Transverse colon (tissue), 4 donors: ENCODE measurements at regions not wholly inside any gene's neighbourhood (a gene's known extent, or its start where the extent isn't known, plus 50 kb on each side); places are given as distances from the start of the nearest gene placed in this dataset.

Experiments
- CTCF ChIP-seq, 5 experiments: fragments of 200-600 bp in 3 of 5; fragments of 450-650 bp in 2 of 5; sonication (generic) in 3 of 5; IDR thresholded peaks; 1 replicate in 2 of 5; 2 replicates in 3 of 5; pipeline ENCODE4 v1.5.1; 2016 to 2017; ENCODE audit warnings: antibody characterized with exemption in 5 of 5, inconsistent platforms in 3 of 5, mild to moderate bottlenecking in 2 of 5, moderate library complexity in 1 of 5
- EP300 ChIP-seq: sonication (generic); formaldehyde crosslinking; IDR thresholded peaks from one replicate; pipeline ENCODE4 v1.6.1; 2017; ENCODE audit warnings: antibody characterized with exemption, low read depth
- POLR2A ChIP-seq: fragments of 450-650 bp; IDR thresholded peaks from one replicate; pipeline ENCODE4 v1.6.1; 2016; ENCODE audit warnings: antibody characterized with exemption, mild to moderate bottlenecking, moderate library complexity
- POLR2AphosphoS5 ChIP-seq, 3 donors: sonication (generic); formaldehyde crosslinking; IDR thresholded peaks; one replicate each; pipeline ENCODE4 v1.6.1; 2016; ENCODE audit warnings: antibody characterized with exemption in 3 of 3

GRCh38 chr1:77620273-77620672 lies 62.2 kb downstream of the ZZZ3 start:
- TF ChIP-seq CTCF (IDR thresholded peaks at IDR 0.05) = no peak
- TF ChIP-seq POLR2AphosphoS5 (IDR thresholded peaks at IDR 0.05) = no peak
- TF ChIP-seq EP300 = no peak
- TF ChIP-seq POLR2A = no peak
